BLaER1 (cell line): ENCODE measurements at regions not wholly inside any gene's neighbourhood (a gene's known extent, or its start where the extent isn't known, plus 50 kb on each side); places are given as distances from the start of the nearest gene placed in this dataset.
A peak's percentile ranks its signal among the peaks of the same experiment; 100 is the strongest.
"Not testable (repeated sequence)": the region's sequence is repeated elsewhere in the genome, so short reads cannot be mapped to it uniquely, and the experiment has no call there.

Experiments used
- H3K27ac ChIP-seq: shearing (Covaris generic); formaldehyde crosslinking; 2 replicates; pipeline ENCODE4 v1.8.1; 2022
- H3K27me3 ChIP-seq: shearing (Covaris generic); formaldehyde crosslinking; 2 replicates; pipeline ENCODE4 v1.8.1; 2022
- H3K36me3 ChIP-seq: shearing (Covaris generic); formaldehyde crosslinking; 2 replicates; pipeline ENCODE4 v1.8.1; 2022
- H3K4me1 ChIP-seq: shearing (Covaris generic); formaldehyde crosslinking; 2 replicates; pipeline ENCODE4 v1.8.1; 2022
- H3K4me2 ChIP-seq: shearing (Covaris generic); formaldehyde crosslinking; 2 replicates; pipeline ENCODE4 v1.8.1; 2022
- H3K4me3 ChIP-seq: shearing (Covaris generic); formaldehyde crosslinking; 2 replicates; pipeline ENCODE4 v1.8.1; 2022
- H3K9ac ChIP-seq: shearing (Covaris generic); formaldehyde crosslinking; 2 replicates; pipeline ENCODE4 v1.8.1; 2022
- H3K9me3 ChIP-seq: shearing (Covaris generic); formaldehyde crosslinking; 2 replicates; pipeline ENCODE4 v1.8.1; 2022
- H4K20me1 ChIP-seq: shearing (Covaris generic); formaldehyde crosslinking; 2 replicates; pipeline ENCODE4 v1.8.1; 2022
- Cebpa-rat ChIP-seq: shearing (Covaris generic); IDR thresholded peaks from 2 replicates; pipeline ENCODE4 v1.8.1; 2022

GRCh38 chr21:43286196-43286595 lies 117.4 kb downstream of the CRYAA start:
- peak overlapping the region; percentile 41 for H3K27ac ChIP-seq
- peak overlapping the region; percentile 64; the same call in 1 of the 2 replicates for H3K4me2 ChIP-seq
- no peaks in the 10 kb centered on the region for H4K20me1 ChIP-seq
- H3K36me3 ChIP-seq = no peaks in the 10 kb centered on the region
- no peak overlapping the region for H3K4me3 ChIP-seq
- no peaks in the 10 kb centered on the region for H3K27me3 ChIP-seq
- TF ChIP-seq Cebpa-rat = no peak
- H3K4me1 ChIP-seq = peaks cover 57% of the 10 kb centered on the region
- no peak overlapping the region for H3K9ac ChIP-seq
- no peaks in the 10 kb centered on the region for H3K9me3 ChIP-seq

- Histone ChIP-seq H3K9me3 (no peaks in the 10 kb centered on the region), H3K27ac (no peak overlapping the region), H3K4me2 (no peak overlapping the region), H3K9ac (no peak overlapping the region), H3K36me3 (no peaks in the 10 kb centered on the region), H4K20me1 (no peaks in the 10 kb centered on the region), H3K27me3 (no peaks in the 10 kb centered on the region), H3K4me1 (peaks cover 45% of the 10 kb centered on the region), H3K4me3 (no peak overlapping the region)
- no peak for TF ChIP-seq Cebpa-rat
Observed at GRCh38 chr21:43284700-43285099, 115.9 kb downstream of the CRYAA start.

- Histone ChIP-seq H3K27me3 (no peaks in the 10 kb centered on the region), H3K9me3 (no peaks in the 10 kb centered on the region), H3K4me2 (no peak overlapping the region), H3K36me3 (no peaks in the 10 kb centered on the region), H4K20me1 (no peaks in the 10 kb centered on the region), H3K4me3 (no peak overlapping the region), H3K4me1 (peaks cover 45% of the 10 kb centered on the region), H3K27ac (no peak overlapping the region), H3K9ac (no peak overlapping the region)
- no peak for TF ChIP-seq Cebpa-rat
Observed at GRCh38 chr21:43284238-43284637, 115.4 kb downstream of the CRYAA start.

- H3K4me2 ChIP-seq, H4K20me1 ChIP-seq, H3K4me3 ChIP-seq, H3K27me3 ChIP-seq, H3K27ac ChIP-seq, H3K9ac ChIP-seq, H3K36me3 ChIP-seq, H3K9me3 ChIP-seq: not testable (repeated sequence)
- H3K4me1 ChIP-seq = peaks cover 45% of the 10 kb centered on the region
Observed at GRCh38 chr21:43283925-43284221, 115.1 kb downstream of the CRYAA start.

- TF ChIP-seq Cebpa-rat = no peak
- Histone ChIP-seq H3K27ac (no peak overlapping the region), H3K9me3 (no peaks in the 10 kb centered on the region), H3K36me3 (no peaks in the 10 kb centered on the region), H3K27me3 (no peaks in the 10 kb centered on the region), H4K20me1 (no peaks in the 10 kb centered on the region), H3K4me3 (no peak overlapping the region), H3K4me2 (no peak overlapping the region), H3K9ac (no peak overlapping the region), H3K4me1 (peaks cover 47% of the 10 kb centered on the region)
Observed at GRCh38 chr21:43283136-43283924, 114.5 kb downstream of the CRYAA start.

GRCh38 chr21:43282358-43283120 lies 113.7 kb downstream of the CRYAA start:
- no peaks in the 10 kb centered on the region for H3K9me3 ChIP-seq
- H4K20me1 ChIP-seq = no peaks in the 10 kb centered on the region
- H3K27me3 ChIP-seq = no peaks in the 10 kb centered on the region
- peaks cover 47% of the 10 kb centered on the region for H3K4me1 ChIP-seq
- H3K27ac ChIP-seq = no peak overlapping the region
- no peak overlapping the region for H3K4me2 ChIP-seq
- no peaks in the 10 kb centered on the region for H3K36me3 ChIP-seq
- no peak overlapping the region for H3K4me3 ChIP-seq
- no peak overlapping the region for H3K9ac ChIP-seq
- no peak for TF ChIP-seq Cebpa-rat

- Histone ChIP-seq H3K27me3 (no peaks in the 10 kb centered on the region), H3K36me3 (no peaks in the 10 kb centered on the region), H3K9me3 (no peaks in the 10 kb centered on the region), H3K9ac (no peak overlapping the region), H4K20me1 (no peaks in the 10 kb centered on the region), H3K4me2 (no peak overlapping the region), H3K27ac (no peak overlapping the region), H3K4me1 (peaks cover 47% of the 10 kb centered on the region), H3K4me3 (no peak overlapping the region)
- no peak for TF ChIP-seq Cebpa-rat
Observed at GRCh38 chr21:43281661-43282357, 113.0 kb downstream of the CRYAA start.

GRCh38 chr21:43280949-43281633 lies 112.3 kb downstream of the CRYAA start:
- no peaks in the 10 kb centered on the region for H4K20me1 ChIP-seq
- TF ChIP-seq Cebpa-rat = no peak
- H3K36me3 ChIP-seq = no peaks in the 10 kb centered on the region
- no peak overlapping the region for H3K9ac ChIP-seq
- peaks cover 46% of the 10 kb centered on the region for H3K4me1 ChIP-seq
- H3K4me2 ChIP-seq = no peak overlapping the region
- H3K9me3 ChIP-seq = no peaks in the 10 kb centered on the region
- no peaks in the 10 kb centered on the region for H3K27me3 ChIP-seq
- H3K4me3 ChIP-seq = no peak overlapping the region
- no peak overlapping the region for H3K27ac ChIP-seq

- no peaks in the 10 kb centered on the region for H3K36me3 ChIP-seq
- no peaks in the 10 kb centered on the region for H3K27me3 ChIP-seq
- H3K4me3 ChIP-seq = no peak overlapping the region
- peak overlapping the region; percentile 67 for H3K4me2 ChIP-seq
- H3K9ac ChIP-seq = no peak overlapping the region
- no peak overlapping the region for H3K27ac ChIP-seq
- H4K20me1 ChIP-seq = no peaks in the 10 kb centered on the region
- H3K9me3 ChIP-seq = no peaks in the 10 kb centered on the region
- TF ChIP-seq Cebpa-rat = no peak
- H3K4me1 ChIP-seq = peaks cover 58% of the 10 kb centered on the region
Observed at GRCh38 chr21:43279578-43279894, 110.7 kb downstream of the CRYAA start.
